RWPE1 (cell line): ENCODE measurements at regions not wholly inside any gene's neighbourhood (a gene's known extent, or its start where the extent isn't known, plus 50 kb on each side); places are given as distances from the start of the nearest gene placed in this dataset.

Experiments
- CTCF ChIA-PET: fragments of 350-600 bp; sonication (Branson Sonifier 250); formaldehyde crosslinking; extraction: SDS; loops from one replicate; lab custom pipeline; 2021; lab: Yijun Ruan, JAX
- POLR2A ChIA-PET: fragments of 400-600 bp; formaldehyde crosslinking; extraction: SDS; loops from one replicate; lab custom pipeline; 2020; ENCODE audit warnings: antibody characterized with exemption; ENCODE audit not compliant: low non-redundant PET; lab: Yijun Ruan, JAX
- DNase-seq: peaks from one replicate; pipeline ENCODE4 v3.0.0; 2012; ENCODE audit warnings: low spot score
- H3K27ac ChIP-seq: fragments of 450-650 bp; 2 replicates; pipeline ENCODE4 v1.5.1; 2017
- CTCF ChIP-seq: fragments of 450-650 bp; conservative IDR thresholded peaks from 2 replicates; pipeline ENCODE4 v1.5.1; 2017; ENCODE audit warnings: low read depth, mild to moderate bottlenecking

- no peak overlapping the region for H3K27ac ChIP-seq
- ChIA-PET CTCF (no interaction called here), POLR2A (no interaction called here)
- TF ChIP-seq CTCF: no peak
- DNase-seq: no peak
Measured at GRCh38 chr5:166430491-166431319, 1860.7 kb upstream of the WWC1 start.

DNA sequence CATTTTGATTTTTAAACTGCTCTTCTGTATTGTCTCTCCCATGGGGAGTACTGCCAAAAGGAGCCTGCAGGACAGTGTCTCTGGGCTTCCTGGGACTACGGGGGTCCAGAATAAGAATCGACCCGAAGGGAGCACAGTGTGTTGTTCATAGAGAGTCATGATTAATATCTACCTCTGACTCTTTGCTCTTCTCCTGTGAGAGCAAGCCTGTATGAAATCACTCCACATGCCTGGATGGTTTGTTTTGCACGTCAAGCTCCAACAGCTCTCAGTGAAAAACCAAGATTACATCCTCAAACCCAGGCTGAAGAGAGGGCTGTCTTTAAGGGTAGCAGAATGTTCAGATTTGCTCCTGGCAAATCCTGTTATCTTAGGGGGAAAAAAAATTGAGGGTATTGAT lies 1860.0 kb upstream of the WWC1 start:
- no peak for TF ChIP-seq CTCF
- DNase-seq: no peak
- POLR2A ChIA-PET: no interaction called here
- CTCF ChIA-PET: no interaction called here
- H3K27ac ChIP-seq: no peak overlapping the region

- no peak overlapping the region for H3K27ac ChIP-seq
- no peak for DNase-seq
- TF ChIP-seq CTCF: no peak
- CTCF ChIA-PET: interaction anchor here (0.6 kb wide), 1 partner anchor 701 kb away, joined by 3 read pairs; no protein-coding TSS in a partner anchor
- POLR2A ChIA-PET: no interaction called here
Measured at GRCh38 chr5:166433679-166434078, 1857.8 kb upstream of the WWC1 start.

DNA sequence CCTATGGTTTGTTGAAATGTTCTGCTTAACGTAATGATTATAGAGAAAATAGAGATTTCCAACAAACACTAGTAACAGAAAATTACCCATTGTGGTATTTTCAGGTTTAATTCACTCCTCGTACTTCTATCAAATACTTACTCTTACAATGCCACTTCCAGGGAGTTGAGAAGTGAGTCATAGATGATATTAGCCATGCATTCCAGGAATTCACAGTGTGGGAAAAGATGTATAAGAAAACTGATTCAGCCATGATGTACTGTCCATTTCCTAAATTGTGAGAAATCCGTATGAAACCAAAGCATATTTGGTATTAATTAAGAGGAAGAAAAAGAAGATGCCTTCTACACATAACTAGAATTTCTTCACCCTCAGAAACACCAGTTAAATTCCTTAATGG lies 1854.6 kb upstream of the WWC1 start:
- POLR2A ChIA-PET: no interaction called here
- no peak for TF ChIP-seq CTCF
- CTCF ChIA-PET: no interaction called here
- DNase-seq: peak; percentile 74
- H3K27ac ChIP-seq: no peak overlapping the region

- no peak for TF ChIP-seq CTCF
- ChIA-PET POLR2A (no interaction called here), CTCF (interaction anchor here (0.5 kb wide), 1 partner anchor 33 kb away, joined by 8 read pairs; no protein-coding TSS in a partner anchor)
- no peak for DNase-seq
- no peak overlapping the region for H3K27ac ChIP-seq
Measured at GRCh38 chr5:166486348-166486747, 1805.1 kb upstream of the WWC1 start.

DNA sequence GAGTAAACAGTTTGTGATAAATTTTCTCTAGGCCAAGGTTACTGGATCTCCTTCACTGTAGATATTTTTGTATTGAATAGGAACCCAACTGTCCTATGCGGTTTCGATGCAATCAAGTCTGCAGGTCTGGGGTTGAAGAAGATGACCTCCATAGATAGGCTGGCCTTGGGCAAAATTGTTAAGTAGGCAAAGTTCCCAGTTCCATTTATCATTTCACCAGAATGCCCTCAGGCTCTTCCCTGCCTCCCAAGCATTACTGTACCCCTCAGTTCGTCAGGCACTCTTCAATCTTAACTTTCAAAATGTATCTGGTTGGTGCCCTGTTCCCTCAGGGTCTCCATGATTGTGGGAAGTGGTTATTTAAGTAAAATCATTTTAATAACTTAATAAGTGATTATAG lies 1802.9 kb upstream of the WWC1 start:
- ChIA-PET CTCF (no interaction called here), POLR2A (no interaction called here)
- no peak for TF ChIP-seq CTCF
- H3K27ac ChIP-seq: no peak overlapping the region
- no peak for DNase-seq
